ENCODE measurements at regions not wholly inside any gene's neighbourhood (a gene's known extent, or its start where the extent isn't known, plus 50 kb on each side); places are given as distances from the start of the nearest gene placed in this dataset.

DNA sequence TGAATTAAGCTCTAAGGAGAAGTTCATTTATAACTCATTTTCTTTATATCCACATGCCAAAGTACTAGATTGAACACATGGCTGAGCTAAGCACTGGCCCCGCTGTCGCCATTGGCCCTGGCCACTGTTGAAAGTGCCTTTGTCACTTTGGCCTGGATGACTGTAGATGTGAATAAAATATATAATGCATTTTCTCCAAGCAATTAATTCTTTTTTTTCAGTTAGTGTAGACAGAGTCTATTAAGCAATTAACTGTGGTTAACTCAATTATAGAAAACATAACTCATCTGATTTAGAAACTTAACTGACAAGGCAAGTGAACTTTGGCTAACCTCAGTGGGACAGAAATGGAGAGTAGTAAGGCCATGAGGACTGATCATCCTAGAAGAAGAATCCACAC lies 965.6 kb downstream of the EFNB2 start:
- peaks cover 0 to under 1% (median 0%) of the 10 kb centered on the region in 3 donors for H3K9me3 ChIP-seq
- no peak overlapping the region for H3K4me3 ChIP-seq
- H3K27me3 ChIP-seq, result no peaks in the 10 kb centered on the region
- DNase-seq, result no peak
- H3K36me3 ChIP-seq (replicated peaks in 1 of 2; ENCODE audit: insufficient read depth in 1 of 2, low read depth in 2 of 2), result no peaks in the 10 kb centered on the region
- H3K4me1 ChIP-seq, result no peaks in the 10 kb centered on the region
- H3K27ac ChIP-seq, result no peak overlapping the region
- no peak for ATAC-seq
- WGBS, 2 donors, result 89 to 91% methylated on average over 2 of the region's 2 CpGs
- no peak for TF ChIP-seq POLR2A (IDR thresholded peaks at IDR 0.05)
- TF ChIP-seq, protein P1, sequence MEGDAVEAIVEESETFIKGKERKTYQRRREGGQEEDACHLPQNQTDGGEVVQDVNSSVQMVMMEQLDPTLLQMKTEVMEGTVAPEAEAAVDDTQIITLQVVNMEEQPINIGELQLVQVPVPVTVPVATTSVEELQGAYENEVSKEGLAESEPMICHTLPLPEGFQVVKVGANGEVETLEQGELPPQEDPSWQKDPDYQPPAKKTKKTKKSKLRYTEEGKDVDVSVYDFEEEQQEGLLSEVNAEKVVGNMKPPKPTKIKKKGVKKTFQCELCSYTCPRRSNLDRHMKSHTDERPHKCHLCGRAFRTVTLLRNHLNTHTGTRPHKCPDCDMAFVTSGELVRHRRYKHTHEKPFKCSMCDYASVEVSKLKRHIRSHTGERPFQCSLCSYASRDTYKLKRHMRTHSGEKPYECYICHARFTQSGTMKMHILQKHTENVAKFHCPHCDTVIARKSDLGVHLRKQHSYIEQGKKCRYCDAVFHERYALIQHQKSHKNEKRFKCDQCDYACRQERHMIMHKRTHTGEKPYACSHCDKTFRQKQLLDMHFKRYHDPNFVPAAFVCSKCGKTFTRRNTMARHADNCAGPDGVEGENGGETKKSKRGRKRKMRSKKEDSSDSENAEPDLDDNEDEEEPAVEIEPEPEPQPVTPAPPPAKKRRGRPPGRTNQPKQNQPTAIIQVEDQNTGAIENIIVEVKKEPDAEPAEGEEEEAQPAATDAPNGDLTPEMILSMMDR (IDR thresholded peaks at IDR 0.05), result no peak
- intact Hi-C loops (cut with DNase I), result no loop called here

DNA sequence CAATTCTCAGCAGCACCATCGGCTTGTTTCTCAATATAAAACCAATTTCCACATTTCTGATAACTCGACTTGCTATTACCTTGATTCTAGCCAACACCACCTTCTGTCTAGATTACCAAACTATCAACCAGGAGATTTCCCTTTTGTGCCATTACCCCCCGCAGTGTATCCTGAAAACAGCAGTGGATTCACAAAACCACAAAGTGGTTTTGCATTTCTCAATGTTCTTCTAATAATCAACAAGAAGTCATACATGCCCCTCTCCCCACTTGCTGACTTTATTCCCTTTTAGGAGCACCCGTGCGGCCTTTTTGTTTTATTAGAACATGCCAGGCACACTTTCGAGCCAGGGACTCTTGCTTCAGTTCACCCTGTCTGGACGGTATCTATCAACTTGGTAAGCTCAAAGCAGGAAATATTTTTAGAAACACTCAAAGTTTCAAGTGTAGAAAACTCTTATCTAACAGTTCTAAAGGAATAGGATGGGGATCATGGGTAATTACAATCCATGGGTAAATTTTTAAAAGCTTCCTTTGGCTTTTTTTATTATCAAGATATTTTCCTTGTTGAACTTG lies 967.4 kb downstream of the EFNB2 start:
- TF ChIP-seq, protein P1 (IDR thresholded peaks at IDR 0.05), result no peak
- TF ChIP-seq POLR2A (IDR thresholded peaks at IDR 0.05), result no peak
- Histone ChIP-seq H3K27me3 (peaks cover 0 to under 1% of the 10 kb centered on the region in 2 donors), H3K4me1 (no peaks in the 10 kb centered on the region), H3K9me3 (no peaks in the 10 kb centered on the region), H3K36me3 (replicated peaks in 1 of 2; ENCODE audit: insufficient read depth in 1 of 2, low read depth in 2 of 2) (no peaks in the 10 kb centered on the region), H3K4me3 (no peak overlapping the region), H3K27ac (no peak overlapping the region)
- WGBS, 2 donors, result 66 to 72% methylated on average over 7 of the region's 7 CpGs
- DNase-seq (no peak), ATAC-seq (no peak)
- intact Hi-C loops (cut with DNase I), result no loop called here

DNA sequence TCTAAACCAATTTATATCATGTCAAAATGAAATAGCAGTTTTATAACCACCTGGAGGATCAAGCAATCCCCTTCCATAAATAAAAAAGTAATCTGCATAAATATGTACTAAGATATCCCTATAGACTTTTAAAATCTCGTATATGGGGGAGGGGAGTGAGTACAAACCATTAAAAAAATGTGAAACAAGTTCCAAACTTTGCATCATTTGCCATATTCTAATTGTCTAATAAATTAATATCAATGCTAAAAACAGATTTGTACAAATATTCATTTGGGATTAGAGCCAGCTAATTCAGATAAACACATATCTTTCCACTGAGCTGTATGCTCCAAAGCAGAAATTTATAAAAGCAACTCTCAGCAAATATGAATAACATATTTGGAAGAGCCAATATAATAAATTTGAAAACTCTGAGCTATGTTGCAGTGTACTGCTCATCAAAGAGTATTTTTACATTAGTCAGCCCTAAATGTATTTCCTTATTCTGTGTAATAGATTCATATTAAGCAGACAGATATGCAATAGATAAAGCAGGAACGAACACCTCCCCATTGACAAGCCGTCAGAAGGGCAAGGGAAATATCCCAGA lies 970.2 kb downstream of the EFNB2 start:
- ATAC-seq (no peak), DNase-seq (no peak)
- Histone ChIP-seq H3K4me1 (no peaks in the 10 kb centered on the region), H3K4me3 (no peak overlapping the region), H3K27ac (no peak overlapping the region), H3K36me3 (replicated peaks in 1 of 2; ENCODE audit: insufficient read depth in 1 of 2, low read depth in 2 of 2) (no peaks in the 10 kb centered on the region), H3K27me3 (peaks cover 0 to 4% of the 10 kb centered on the region in 2 donors), H3K9me3 (no peaks in the 10 kb centered on the region)
- no peak for TF ChIP-seq POLR2A (IDR thresholded peaks at IDR 0.05)
- TF ChIP-seq, protein P1 (IDR thresholded peaks at IDR 0.05), result no peak
- WGBS, 2 donors, result 35 to 41% methylated on average over 3 of the region's 3 CpGs
- intact Hi-C loops (cut with DNase I), result no loop called here

DNA sequence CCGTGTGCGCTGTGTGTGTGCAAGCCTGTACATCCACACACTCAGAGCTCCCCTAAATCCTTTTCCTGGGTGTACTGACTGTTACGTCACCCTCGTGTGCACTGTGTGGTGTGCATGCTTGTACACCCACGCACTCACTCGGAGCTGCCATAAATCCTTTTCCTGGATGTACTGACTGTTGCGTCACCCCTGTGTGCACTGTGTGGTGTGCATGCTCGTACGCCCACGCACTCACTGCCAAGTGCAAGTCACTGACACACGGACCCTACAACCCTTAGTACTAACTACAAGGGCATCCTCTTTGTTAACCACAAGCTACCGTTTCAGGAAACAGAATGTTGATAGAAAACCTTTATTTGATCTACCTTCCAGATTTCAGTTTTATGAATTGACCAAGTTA lies 983.4 kb downstream of the EFNB2 start:
- Histone ChIP-seq H3K27me3 (no peaks in the 10 kb centered on the region), H3K4me3 (no peak overlapping the region), H3K36me3 (replicated peaks in 1 of 2; ENCODE audit: insufficient read depth in 1 of 2, low read depth in 2 of 2) (no peaks in the 10 kb centered on the region), H3K4me1 (no peaks in the 10 kb centered on the region), H3K27ac (no peak overlapping the region), H3K9me3 (no peaks in the 10 kb centered on the region)
- 65% methylated on average over 12 of the region's 12 CpGs for WGBS, 2 donors
- intact Hi-C loops (cut with DNase I), result no loop called here
- TF ChIP-seq, protein P1 (IDR thresholded peaks at IDR 0.05), result no peak
- TF ChIP-seq POLR2A (IDR thresholded peaks at IDR 0.05), result no peak
- no peak for DNase-seq
- ATAC-seq, result no peak

DNA sequence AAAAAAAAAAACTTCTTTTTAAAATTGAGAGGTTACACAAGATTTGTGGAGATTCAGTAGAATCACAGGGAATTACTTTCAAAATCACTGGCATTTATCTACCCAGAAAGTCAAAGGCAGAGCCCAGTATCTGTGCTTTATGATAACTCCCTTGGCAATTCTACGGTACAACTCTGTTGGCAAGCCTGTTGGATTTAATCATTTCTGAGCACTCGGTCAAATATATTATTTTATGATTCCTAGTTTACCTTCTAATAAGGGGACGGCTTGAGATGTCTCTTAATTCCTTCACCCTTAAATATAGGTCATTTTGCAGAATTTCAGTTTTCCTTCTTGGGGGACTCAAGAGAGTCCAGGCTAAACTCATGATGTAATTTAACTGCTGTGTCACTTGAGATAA lies 987.6 kb downstream of the EFNB2 start:
- H3K36me3 ChIP-seq (replicated peaks in 1 of 2; ENCODE audit: insufficient read depth in 1 of 2, low read depth in 2 of 2), result no peaks in the 10 kb centered on the region
- ATAC-seq (no peak), DNase-seq (no peak)
- TF ChIP-seq POLR2A (IDR thresholded peaks at IDR 0.05), result no peak
- TF ChIP-seq, protein P1 (IDR thresholded peaks at IDR 0.05), result no peak
- H3K4me3 ChIP-seq, result no peak overlapping the region
- 45 to 57% methylated on average over 3 of the region's 3 CpGs for WGBS, 2 donors
- H3K27me3 ChIP-seq, result no peaks in the 10 kb centered on the region
- intact Hi-C loops (cut with DNase I), result no loop called here
- H3K27ac ChIP-seq, result no peak overlapping the region
- no peaks in the 10 kb centered on the region for H3K4me1 ChIP-seq
- no peaks in the 10 kb centered on the region for H3K9me3 ChIP-seq
